GM18870 (cell line): ENCODE measurements at regions not wholly inside any gene's neighbourhood (a gene's known extent, or its start where the extent isn't known, plus 50 kb on each side); places are given as distances from the start of the nearest gene placed in this dataset.
A peak's percentile ranks its signal among the peaks of the same experiment; 100 is the strongest.

Experiments
- ATAC-seq: cut with Tn5 transposase; IDR thresholded peaks from one replicate; pipeline ENCODE4 v1.9.1; 2021; ENCODE audit warnings: moderate library complexity; ENCODE audit not compliant: unreplicated experiment

DNA sequence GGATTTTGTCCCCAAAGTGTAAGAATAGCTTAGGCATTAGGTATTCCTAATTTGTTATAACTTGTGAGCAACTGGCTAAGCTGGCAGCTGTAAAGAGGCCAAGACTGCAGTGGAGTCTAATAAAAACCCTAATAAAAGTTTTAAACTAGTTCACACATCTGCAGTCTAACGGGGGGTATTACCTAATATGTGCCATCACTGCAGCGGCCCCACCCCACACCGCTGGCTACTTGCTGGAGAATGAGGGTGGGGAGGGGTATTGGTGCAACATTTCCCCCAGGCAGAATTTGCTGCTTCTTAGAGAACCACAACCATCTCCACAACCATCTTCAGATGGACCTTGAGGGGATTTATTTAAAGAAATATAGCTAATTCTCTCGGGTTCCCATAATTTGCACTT lies 135.0 kb downstream of the ZC3H11B start:
- ATAC-seq, result no peak

DNA sequence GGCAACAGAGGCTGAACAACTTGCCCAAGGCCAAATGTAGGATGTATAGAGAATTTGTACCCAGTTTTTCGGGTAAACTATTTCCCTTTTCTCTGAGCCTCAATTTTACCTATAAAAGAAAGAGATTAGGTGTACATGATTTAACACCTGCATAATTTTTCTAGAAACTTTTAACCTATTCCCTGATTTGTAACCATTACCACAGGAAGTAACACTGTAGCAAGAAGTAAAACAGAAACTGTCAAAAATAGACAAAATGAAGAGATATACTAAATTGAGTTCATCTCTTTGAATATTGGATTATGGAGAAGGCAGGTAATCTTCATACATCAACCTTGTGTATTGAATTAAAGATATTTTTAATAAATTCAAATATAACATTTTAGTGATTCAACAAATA lies 136.2 kb downstream of the ZC3H11B start:
- ATAC-seq, result peak; percentile 41

DNA sequence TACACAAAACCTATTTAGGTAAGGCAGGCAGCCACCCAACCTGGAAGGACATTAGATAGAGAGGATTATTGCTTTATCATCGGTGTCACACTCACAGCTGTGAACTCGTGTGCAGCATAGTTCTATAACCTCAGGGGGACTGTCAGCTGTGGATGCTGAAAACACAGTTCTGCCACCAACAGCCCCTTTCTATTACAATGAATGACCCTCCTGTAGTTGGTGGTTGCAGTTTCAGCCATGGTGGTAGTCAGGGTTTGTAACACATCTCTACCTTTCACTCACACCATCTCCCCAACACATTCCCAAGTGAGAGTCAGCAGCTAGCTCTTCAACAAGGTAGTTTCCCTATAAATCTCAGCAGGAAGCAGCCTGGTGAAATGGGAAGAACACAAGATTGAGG lies 136.8 kb downstream of the ZC3H11B start:
- ATAC-seq, result peak; percentile 86

DNA sequence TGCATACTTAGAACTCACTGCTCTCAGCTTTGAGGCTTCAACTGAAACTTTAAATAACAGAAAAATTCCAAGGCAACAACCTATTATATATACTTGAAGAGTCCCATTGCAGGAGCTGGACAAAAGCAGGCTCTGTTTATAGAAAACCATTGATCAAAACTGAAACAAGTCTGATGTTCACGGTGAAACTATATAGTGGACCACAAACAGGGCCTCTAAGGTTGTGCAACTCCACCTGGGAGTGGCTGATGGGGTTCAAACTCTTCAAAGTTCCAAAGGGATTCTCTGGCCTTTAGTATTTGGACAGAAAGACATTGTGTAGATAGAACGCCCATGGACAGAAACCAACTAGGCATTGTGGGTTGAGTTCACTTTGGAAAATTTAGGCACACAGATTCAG lies 140.3 kb downstream of the ZC3H11B start:
- peak; percentile 35 for ATAC-seq

DNA sequence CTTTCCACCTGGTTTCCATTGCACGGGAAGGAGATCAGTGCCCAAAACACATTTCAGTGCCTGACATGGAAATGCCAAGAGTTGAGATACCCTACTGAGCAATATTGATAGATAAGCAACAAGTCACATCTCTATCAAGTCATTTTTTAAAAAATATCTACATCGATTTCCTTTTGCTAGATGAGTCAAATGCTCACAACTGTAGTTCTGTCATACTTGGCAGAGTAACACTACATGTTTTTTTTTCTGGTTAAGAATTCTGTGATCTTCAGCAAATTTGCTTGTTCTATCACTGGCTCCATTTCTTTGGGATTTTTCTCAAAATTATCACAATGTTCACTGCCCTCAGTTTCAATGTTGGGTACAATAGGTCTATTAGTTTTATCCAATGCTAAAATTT lies 145.4 kb downstream of the ZC3H11B start:
- no peak for ATAC-seq

DNA sequence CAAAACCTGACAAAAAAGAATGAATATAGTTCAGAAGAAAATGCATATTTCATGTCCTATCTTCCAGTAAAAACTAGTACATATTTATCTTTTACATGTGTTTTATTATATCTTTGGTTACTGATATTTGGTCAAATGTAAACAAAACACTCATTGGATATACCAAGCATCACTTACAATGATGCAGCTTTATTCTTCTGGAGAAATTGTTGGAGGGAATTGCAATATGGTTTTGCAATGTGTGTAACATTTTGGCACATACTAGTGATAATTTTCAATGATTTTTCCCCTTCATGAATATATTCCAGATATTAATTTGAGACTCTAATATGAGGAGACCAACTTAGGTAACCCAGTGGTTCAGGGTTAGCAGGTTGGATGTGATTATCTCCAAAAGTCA lies 146.1 kb downstream of the ZC3H11B start:
- no peak for ATAC-seq

DNA sequence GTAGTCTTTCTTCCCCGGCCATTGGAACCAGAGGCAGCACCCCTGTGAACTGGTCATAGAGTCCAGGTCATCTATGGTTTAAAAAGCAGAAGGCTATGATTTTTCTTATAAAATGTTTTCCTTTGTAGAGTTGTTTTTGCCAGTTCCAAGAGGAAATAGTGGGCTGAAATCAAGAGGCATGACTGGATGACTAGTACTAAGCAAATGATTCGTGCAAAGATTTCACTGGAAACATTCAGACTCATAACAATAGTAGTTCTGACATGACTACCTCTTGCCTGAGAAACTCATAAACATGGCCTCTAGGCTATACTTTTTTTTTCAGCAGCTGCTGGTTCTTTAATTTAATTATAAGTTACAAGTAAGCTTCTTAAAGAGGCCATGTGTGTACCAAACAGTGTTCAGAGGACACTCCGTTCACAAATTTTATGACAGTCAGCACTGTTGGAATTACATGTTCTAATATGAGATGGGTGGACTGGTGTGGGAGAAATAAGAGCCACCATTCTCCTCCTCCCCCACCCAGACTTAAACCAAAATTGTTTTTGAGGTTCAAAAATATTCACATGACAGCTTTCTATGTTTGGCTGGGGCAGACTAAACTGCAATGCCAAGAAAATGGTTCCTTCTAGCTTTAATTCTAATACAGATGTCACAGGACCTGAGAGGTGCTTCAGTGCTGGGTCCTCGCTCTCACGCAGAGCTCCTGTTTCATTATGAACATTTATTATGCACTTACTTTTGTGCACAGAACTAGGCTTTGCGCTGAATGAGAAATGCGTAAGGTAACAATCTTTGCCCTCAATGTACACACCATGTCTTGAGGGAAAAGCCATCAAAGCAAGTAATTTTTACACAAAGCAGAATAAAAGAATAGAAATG lies 147.5 kb downstream of the ZC3H11B start:
- peak; percentile 64 for ATAC-seq

DNA sequence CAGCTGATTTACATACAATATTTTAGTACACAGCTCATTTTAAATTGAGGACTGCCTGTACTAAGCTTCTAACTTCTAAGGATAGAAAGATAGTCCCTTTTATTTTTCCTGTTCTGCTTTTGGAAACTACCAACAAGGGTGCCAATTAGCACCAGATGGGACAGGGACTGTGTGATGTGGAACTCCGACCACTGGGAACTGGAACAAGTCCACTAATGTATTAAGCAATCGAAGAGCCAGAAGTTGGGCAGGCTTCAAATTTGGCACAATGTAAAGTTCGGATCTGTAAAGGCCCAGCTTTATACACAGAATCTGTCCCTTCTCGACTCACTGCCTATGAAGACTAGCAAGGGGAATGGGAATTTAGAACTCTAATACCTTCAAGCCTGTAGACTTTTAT lies 149.3 kb downstream of the ZC3H11B start:
- no peak for ATAC-seq

DNA sequence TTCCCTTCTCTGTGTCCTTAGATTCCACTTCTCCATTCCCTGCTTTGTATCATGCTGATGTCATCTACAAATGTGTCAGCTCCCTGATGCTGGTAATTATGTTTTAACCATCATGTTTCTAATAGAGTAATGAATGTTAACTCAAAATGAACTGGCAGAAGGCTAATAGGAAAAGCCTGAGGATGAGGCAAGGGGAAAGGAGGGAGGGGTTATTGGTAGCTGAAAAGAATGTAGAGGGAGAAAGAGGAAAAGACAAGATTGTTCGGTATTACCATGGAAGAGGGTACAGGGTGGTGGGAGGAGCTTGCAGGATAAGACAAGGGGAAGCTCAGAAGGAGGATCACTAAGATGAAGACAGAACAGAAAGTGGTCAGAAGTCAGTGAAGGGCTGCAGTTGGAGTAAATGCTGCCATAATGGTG lies 150.9 kb downstream of the ZC3H11B start:
- no peak for ATAC-seq

DNA sequence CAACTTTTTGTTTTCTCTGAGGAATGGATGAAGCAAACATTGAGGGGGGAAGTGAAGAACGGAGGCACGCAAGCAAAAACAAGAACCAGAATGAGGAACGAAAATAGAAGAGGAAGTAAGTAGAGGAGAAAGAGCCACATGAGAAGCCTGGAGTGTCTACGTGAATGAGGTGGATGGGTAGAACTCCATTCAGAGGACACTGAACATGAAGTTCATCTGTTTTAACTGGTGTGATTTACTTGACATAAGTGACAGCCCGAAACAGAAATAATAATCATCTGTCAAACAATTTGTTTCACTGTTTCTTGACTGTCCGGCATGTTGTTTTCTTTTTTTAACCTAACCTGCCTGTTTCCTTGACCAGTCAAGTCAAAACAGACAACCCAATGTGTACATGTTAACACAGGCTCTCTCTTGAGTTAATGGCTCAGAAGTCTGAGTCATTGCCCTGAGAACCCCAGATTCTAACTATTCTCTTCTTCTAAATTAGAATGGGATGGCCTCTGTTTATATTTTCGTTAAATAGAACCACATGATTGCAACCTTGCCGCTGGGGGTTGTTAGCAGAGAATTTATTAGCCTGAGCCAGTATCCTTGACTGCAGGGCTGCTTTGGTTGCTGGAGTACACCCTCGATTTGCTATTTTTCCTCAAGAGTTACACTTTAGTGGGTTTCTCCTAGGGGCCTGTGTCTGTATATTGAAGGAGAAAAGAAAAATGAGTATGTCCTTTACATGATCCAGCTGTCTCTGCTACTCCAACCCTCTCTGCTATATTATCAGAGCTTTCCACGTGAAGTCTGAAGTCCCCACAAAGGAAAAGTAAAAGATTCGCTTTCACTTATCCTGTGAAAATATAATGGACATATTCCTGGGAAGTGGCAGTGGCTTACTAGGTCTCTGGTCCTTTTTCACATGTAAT lies 151.7 kb downstream of the ZC3H11B start:
- peak; percentile 72 for ATAC-seq

DNA sequence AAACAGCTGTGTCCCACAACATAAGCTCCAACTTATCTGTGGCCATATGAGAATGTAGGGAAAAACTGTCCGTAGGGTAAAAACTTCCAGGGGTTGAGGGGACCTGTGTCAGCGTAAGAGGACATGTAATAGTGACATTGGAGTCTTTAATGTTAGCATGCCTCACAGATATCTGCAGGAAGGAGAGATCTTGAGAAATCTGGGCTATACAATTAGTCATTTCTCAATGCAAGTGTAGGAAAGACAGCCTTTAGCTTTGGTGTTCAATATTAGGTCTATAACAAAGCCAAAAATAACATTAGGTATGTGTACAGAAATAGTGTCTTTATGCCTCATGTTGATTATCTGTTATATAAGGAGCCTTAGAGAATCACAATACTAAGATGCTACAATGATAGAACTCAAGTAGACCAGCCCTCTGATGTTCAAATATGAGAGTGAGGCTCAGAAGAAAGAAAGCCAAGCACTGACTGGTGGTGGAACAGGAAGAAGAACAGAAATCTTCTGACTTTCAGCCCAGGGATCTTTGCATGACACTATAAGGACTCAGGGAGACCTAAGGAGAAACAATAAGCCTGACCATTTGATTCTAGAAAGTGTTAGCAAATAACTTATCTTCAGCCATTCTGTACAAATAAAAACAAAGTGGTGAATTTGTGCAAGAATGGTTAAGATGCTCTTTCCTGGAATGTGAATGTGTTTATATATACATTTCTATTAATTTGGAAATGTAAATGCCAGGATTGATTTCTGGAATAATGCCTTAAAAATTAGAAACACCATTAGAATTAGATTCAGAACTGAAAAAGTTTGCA lies 152.6 kb downstream of the ZC3H11B start:
- no peak for ATAC-seq

DNA sequence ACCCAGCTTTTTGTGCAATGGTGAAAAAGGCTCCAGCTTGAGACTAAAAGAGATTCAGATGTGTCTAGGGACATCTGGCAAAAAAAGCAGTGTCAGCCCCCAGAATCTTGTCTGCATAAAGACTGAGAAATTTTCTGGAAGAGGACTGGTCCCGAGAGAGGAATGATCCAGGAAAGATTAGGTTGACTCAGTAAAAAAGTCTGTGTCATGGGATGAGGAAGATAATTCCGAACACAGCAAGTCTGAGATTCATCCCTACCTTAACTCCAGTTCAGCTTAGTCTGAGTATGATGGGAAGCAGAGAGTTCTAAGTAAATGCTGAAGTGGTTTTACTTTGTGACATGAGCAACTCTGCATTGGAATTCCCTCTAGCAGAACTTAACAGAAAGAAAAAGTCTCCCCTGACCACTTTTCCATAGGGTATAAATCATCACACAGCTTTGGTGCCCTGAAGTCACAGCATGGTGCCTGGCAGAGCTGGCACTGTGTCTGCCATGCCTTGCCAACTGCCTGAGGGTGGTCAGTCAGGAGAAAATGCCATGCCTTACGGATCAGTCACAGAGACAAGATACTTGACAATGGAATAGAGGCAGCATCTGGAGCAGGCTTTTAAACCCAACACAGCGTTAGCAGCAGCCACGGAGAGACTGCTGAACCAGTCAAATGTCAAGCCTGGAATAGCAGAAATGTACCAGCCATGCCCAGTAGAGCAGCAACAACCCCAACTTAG lies 153.4 kb downstream of the ZC3H11B start:
- ATAC-seq, result no peak

DNA sequence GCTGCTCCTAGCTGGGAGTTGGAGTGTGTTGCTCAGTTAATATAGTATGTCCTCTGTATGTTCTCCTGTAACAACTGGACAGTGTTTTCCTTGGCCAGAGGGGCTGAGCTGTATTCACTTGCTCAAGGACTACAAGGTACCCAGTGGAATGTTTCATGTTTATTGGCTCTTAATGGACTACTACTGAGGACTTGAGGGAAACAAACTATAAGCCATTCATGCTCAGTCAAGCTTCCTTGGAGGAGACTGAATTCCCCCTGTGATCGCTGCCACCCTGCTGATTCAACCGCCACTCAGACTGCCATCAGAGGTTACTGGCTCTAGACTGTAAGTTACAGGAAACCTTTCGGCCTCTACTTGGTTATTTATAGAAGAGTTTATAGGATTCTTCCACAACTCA lies 166.6 kb downstream of the ZC3H11B start:
- no peak for ATAC-seq

DNA sequence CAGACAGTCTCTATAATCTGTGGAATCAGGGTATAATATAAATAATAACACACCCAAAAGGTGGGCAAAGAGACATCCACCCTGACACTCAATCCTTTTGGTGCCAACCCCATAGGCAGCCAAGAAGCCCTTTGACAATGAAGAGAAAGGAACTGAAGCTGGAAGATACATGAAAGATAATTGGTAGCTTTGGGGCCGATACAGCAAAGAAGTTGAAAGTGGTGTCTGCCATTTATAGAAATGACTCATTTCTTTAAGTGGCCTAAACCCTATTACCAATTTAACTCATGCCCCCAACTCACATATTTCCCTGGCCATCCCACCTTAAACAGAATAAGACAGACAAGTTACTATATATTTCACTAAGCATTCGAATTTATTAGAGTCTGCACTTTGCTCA lies 167.0 kb downstream of the ZC3H11B start:
- ATAC-seq, result no peak

DNA sequence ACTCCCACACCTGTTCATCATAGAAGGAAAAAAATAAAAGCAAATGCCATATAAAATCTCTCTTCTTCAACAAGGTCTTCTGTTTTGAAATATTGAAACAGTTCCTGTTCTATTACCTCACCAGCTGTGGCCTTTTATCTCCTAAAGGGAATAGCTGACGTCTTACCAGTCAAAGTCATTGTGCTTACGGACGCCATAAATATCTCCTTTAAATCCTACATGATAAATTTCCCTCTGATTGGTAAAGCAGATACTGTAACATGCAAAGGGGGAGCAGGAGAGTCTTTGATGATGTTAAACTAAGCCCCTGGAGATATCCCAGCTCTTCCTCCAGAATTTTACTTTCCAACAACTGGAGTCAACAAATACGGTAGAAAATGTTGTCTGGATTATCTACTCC lies 168.4 kb downstream of the ZC3H11B start:
- ATAC-seq, result no peak

DNA sequence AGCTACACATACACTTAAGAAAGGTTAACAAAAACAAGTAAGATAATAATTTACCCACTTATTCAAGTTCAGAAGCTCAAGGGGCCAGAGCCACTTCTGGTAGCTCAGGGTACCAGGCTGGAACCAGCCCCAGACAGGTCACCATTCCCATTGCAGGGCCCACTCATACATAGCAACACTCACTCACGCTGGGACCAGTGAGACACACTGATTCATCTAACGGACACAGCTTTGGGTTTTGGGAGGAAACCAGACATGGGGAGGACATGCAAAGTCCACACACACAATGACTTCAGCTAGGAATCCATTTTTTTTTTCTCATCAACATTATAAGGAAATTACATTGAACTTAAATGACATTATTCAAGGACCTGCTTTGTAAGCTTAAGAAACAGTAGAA lies 169.1 kb downstream of the ZC3H11B start:
- no peak for ATAC-seq

DNA sequence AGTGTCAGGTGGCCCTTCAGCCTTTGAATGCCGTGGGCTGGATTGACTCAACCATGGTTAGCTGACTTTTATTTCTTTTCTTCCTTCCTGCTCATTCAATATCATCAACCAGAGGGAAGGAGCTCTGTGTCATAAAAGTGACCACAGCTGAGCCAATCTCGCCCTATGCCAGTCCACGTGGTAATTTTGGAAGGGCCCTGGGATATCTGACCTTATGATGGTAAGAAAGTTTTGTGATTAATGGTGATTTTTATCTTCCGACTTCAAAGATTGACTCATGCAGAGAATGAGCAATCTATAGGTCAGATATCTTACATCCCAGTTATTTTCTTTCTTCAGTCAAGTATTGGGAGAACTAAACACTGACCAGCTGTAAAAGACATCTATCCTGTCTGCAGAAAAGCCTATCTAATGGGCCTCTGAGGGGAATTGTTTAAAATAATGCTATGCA lies 170.3 kb downstream of the ZC3H11B start:
- ATAC-seq, result no peak

DNA sequence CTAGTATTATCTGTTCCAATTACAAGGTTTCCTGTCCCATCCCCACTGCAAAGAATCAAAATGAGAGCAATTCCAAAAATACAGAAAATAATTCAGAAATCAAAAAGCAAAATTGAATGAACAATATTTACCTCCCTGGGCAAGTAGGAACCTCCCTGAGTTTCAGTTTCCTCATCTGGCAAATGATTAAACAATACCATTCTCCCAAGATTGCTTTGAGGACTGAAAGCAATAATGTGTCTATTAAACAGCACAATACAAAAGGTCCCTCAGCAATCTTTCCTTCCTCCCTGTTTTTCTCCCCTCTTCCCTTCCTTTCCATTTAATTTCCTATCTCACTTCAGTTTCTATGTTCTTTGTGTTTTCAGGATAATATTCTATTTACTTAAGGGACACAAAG lies 171.0 kb downstream of the ZC3H11B start:
- ATAC-seq, result no peak

DNA sequence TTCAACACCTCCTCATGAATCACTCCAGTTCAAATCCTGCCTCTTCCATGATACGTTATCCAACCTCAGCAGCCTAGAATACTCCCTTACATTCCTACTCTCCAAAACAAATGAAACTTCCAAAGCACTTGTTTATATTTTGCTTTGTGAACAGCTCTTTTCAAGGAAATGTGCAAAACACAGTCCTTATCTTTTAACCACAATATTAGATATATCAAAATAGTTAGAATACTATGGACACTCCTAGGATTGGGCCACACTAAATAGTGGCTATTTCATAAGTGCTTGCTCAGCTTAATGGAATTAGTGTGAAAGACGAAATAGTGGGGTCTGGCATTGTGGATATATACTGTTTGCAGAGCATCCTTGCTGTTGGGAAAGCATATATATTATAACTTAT lies 173.5 kb downstream of the ZC3H11B start:
- no peak for ATAC-seq

DNA sequence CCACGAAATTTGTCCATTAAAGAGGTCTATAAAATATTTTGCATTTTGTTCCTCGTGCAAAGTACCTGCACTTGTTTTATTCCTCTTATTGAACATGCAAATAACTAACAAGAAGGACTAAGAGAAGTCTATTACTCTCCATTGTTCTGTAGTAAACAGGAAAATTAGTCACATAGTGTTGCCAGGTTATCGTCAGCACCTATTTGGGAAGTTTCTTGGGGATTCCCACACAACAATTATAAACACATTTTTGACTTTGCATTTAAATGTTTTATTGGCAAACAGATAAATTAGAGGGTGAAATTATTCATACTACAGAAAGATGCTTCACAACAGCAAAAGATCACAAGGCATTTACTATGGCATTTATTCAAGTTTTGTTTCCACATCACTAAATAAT lies 174.5 kb downstream of the ZC3H11B start:
- no peak for ATAC-seq
